ENCODE measurements at regions not wholly inside any gene's neighbourhood (a gene's known extent, or its start where the extent isn't known, plus 50 kb on each side); places are given as distances from the start of the nearest gene placed in this dataset.

GRCh38 chr4:176422001-176422400, 102.2 kb downstream of the SPCS3 start:
- peaks cover 2% of the 10 kb centered on the region for H3K27me3 Mint-ChIP-seq (ENCODE audit: low read depth)
- no peak for DNase-seq (ENCODE audit: low spot score)
- no peak overlapping the region for H3K4me3 Mint-ChIP-seq (ENCODE audit: unreplicated experiment)
- TF ChIP-seq CTCF (IDR thresholded peaks at IDR 0.05), result no peak
- no peak overlapping the region for H3K27ac Mint-ChIP-seq (ENCODE audit: unreplicated experiment)
- peaks cover 1% of the 10 kb centered on the region for H3K36me3 Mint-ChIP-seq (ENCODE audit: low read depth)
- peaks cover 3% of the 10 kb centered on the region for H3K4me1 Mint-ChIP-seq (ENCODE audit: low read depth)
- H3K9me3 Mint-ChIP-seq (ENCODE audit: low read depth), result no peaks in the 10 kb centered on the region

- no peak overlapping the region for H3K27ac Mint-ChIP-seq (ENCODE audit: unreplicated experiment)
- peaks cover 3% of the 10 kb centered on the region for H3K4me1 Mint-ChIP-seq (ENCODE audit: low read depth)
- no peaks in the 10 kb centered on the region for H3K27me3 Mint-ChIP-seq (ENCODE audit: low read depth)
- no peak for DNase-seq (ENCODE audit: low spot score)
- TF ChIP-seq CTCF (IDR thresholded peaks at IDR 0.05), result no peak
- H3K9me3 Mint-ChIP-seq (ENCODE audit: low read depth), result no peaks in the 10 kb centered on the region
- H3K36me3 Mint-ChIP-seq (ENCODE audit: low read depth), result no peaks in the 10 kb centered on the region
- H3K4me3 Mint-ChIP-seq (ENCODE audit: unreplicated experiment), result no peak overlapping the region
These were observed 102.7 kb downstream of the SPCS3 start for GRCh38 chr4:176422511-176422910.

- no peak overlapping the region for H3K27ac Mint-ChIP-seq (ENCODE audit: unreplicated experiment)
- H3K9me3 Mint-ChIP-seq (ENCODE audit: low read depth), result no peaks in the 10 kb centered on the region
- no peak for DNase-seq (ENCODE audit: low spot score)
- peaks cover 3% of the 10 kb centered on the region for H3K4me1 Mint-ChIP-seq (ENCODE audit: low read depth)
- H3K4me3 Mint-ChIP-seq (ENCODE audit: unreplicated experiment), result no peak overlapping the region
- peaks cover 3% of the 10 kb centered on the region for H3K27me3 Mint-ChIP-seq (ENCODE audit: low read depth)
- no peak for TF ChIP-seq CTCF (IDR thresholded peaks at IDR 0.05)
- H3K36me3 Mint-ChIP-seq (ENCODE audit: low read depth), result no peaks in the 10 kb centered on the region
These were observed 105.3 kb downstream of the SPCS3 start for GRCh38 chr4:176425035-176425434.

- TF ChIP-seq CTCF (IDR thresholded peaks at IDR 0.05), result no peak
- H3K27ac Mint-ChIP-seq (ENCODE audit: unreplicated experiment), result no peak overlapping the region
- no peak for DNase-seq (ENCODE audit: low spot score)
- no peak overlapping the region for H3K4me3 Mint-ChIP-seq (ENCODE audit: unreplicated experiment)
- H3K9me3 Mint-ChIP-seq (ENCODE audit: low read depth), result no peaks in the 10 kb centered on the region
- H3K27me3 Mint-ChIP-seq (ENCODE audit: low read depth), result peaks cover 8% of the 10 kb centered on the region
- H3K36me3 Mint-ChIP-seq (ENCODE audit: low read depth), result no peaks in the 10 kb centered on the region
- H3K4me1 Mint-ChIP-seq (ENCODE audit: low read depth), result peaks cover 27% of the 10 kb centered on the region
These were observed 113.2 kb downstream of the SPCS3 start for GRCh38 chr4:176432811-176433540.

DNA sequence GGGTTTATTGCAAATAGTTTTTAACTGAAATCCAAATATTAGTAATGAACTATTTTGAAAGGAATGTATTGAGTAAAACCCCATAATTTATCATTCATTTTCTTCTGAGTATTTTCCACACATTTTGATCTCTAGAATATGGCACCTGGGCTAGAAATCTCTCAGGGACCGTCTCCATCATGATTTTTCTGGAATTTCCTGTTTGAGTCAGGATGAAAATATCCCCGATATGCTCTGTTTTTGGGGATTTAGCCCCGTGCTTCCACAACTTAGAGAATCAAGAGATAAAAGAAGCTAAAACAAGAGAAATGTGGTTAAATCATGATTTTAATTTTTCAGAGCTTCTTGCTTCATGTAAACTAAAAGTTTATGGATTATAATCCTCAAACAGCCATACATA, 114.2 kb downstream of the SPCS3 start:
- DNase-seq (ENCODE audit: low spot score), result no peak
- no peak overlapping the region for H3K27ac Mint-ChIP-seq (ENCODE audit: unreplicated experiment)
- H3K4me3 Mint-ChIP-seq (ENCODE audit: unreplicated experiment), result no peak overlapping the region
- no peaks in the 10 kb centered on the region for H3K36me3 Mint-ChIP-seq (ENCODE audit: low read depth)
- no peak for TF ChIP-seq CTCF (IDR thresholded peaks at IDR 0.05)
- peaks cover 8% of the 10 kb centered on the region for H3K27me3 Mint-ChIP-seq (ENCODE audit: low read depth)
- no peaks in the 10 kb centered on the region for H3K9me3 Mint-ChIP-seq (ENCODE audit: low read depth)
- H3K4me1 Mint-ChIP-seq (ENCODE audit: low read depth), result peaks cover 30% of the 10 kb centered on the region
